ELR (cell line): ENCODE measurements at regions not wholly inside any gene's neighbourhood (a gene's known extent, or its start where the extent isn't known, plus 50 kb on each side); places are given as distances from the start of the nearest gene placed in this dataset.

Source experiments
- DNase-seq: peaks from one replicate; pipeline ENCODE4 v3.0.0-alpha.2; 2015; ENCODE audit warnings: low read depth

- no peak for DNase-seq
Measured at GRCh38 chr5:125381290-125381689, 634.9 kb upstream of the ZNF608 start.

GRCh38 chr5:125384071-125384470 is 637.6 kb upstream of the ZNF608 start:
- no peak for DNase-seq

- no peak for DNase-seq
Measured at GRCh38 chr5:125390326-125390725, 643.9 kb upstream of the ZNF608 start.

- DNase-seq: no peak
Measured at GRCh38 chr5:125393221-125393815, 646.9 kb upstream of the ZNF608 start.

- no peak for DNase-seq
Measured at GRCh38 chr5:125394661-125395280, 648.3 kb upstream of the ZNF608 start.

DNA sequence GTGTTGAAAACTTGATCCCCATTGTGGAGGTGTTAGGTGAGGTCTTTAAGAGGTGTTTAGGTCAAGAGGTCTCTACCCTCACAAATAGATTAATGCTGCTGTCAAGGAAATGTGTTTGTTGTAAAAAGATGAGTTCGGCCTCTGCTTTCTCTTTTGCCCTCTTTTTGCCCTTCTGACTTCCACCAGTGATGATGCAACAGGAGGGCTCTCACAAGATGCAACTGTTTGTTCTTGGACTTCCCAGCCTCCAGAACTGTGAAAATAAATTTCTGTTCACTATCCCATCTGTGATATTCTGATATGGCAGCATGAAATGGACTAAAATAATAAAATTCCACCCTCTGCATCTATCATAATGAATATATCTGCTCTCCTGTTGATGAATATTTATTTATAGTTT is 650.0 kb upstream of the ZNF608 start:
- DNase-seq: no peak

DNA sequence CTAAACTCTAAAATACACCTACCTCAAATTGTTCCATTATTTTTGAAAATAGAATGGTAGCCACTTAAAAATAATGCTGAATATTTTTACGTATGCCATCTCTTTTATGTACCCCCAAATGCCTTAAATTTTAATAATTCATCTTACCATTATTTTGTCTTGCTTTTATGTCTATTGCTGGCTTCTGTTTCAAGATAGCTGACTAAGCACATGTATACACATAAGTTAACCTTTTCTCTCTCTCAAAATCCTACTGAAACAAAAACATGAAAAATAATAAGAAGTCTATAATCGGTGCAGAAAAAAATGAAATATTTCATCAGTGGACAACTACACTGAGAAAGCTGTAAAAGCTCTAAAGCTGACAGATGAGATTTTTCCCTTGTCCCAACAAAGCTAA is 652.0 kb upstream of the ZNF608 start:
- DNase-seq: no peak

DNA sequence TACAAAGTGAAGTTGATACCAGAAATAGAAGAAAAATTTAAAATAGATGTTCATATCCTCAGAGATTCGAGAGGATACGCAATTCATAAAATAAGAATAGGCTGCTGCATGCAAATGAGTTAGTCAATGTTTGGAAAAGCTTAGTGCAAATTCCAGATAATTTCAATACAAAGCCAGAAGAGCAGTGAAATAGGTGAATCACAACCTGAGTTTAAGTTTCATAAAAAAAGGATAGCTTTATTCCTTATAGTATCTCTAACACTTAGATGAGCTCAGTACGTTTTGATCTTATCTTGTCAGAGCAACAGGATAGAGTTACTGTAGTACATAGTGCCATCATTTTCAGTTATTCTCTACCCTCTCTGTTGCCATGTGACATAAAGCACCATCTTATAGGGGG is 653.4 kb upstream of the ZNF608 start:
- no peak for DNase-seq

GRCh38 chr5:125401724-125402622 is 655.5 kb upstream of the ZNF608 start:
- DNase-seq: peak; percentile 3

DNA sequence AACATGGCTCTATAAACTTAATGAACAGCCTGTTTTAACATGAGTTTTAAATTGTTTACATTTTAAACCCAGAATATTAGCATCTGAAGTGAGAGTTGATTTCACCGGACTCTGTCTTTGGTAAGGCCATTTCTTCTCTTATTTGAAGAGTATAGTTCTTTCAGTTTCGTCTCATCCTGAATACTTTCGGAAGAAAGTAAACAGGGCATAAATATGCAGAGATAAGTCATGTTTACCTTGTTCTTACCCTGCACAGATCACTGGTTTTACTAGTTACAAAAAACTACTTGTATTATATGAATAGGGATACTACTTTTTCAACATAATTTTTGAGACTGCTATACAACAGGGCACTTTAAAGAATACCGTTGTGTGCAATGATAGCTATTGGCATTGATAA is 656.3 kb upstream of the ZNF608 start:
- no peak for DNase-seq

- no peak for DNase-seq
Measured at GRCh38 chr5:125404056-125404455, 657.6 kb upstream of the ZNF608 start.

- DNase-seq: peak; percentile 93
Measured at GRCh38 chr5:125408448-125409233, 662.2 kb upstream of the ZNF608 start.

DNA sequence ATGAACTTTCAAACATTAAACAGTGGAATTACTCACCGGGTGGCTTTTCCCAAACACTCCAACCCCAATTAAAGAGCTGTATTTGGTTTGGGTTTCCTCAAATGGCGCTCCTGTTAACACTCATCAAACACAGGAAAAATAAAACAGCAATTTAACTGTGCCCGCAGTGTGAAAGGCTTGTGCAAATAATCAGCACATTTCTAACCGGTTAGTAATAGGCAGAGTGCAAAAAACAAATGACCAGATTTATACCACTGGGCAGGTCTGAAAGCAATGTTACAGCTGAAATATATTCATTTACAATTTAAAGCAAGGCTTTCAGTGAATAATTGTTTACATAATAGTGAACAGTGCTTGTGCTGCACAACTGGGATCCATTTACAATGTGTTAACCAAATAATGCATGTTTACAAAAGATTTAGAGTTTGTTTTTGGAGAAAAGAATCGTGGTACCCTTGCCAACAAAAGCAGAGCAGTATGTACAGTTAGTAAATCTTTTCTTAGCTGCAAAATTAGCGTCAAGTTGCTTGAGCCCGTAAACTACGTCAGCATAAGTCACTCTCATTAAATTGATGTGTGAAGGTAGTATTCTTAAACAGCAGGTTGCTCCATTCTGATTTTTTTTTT is 662.9 kb upstream of the ZNF608 start:
- peak; percentile 42 for DNase-seq

GRCh38 chr5:125409861-125410536 is 663.6 kb upstream of the ZNF608 start:
- DNase-seq: peak; percentile 25

GRCh38 chr5:125410537-125411070 is 664.2 kb upstream of the ZNF608 start:
- peak; percentile 64 for DNase-seq

DNA sequence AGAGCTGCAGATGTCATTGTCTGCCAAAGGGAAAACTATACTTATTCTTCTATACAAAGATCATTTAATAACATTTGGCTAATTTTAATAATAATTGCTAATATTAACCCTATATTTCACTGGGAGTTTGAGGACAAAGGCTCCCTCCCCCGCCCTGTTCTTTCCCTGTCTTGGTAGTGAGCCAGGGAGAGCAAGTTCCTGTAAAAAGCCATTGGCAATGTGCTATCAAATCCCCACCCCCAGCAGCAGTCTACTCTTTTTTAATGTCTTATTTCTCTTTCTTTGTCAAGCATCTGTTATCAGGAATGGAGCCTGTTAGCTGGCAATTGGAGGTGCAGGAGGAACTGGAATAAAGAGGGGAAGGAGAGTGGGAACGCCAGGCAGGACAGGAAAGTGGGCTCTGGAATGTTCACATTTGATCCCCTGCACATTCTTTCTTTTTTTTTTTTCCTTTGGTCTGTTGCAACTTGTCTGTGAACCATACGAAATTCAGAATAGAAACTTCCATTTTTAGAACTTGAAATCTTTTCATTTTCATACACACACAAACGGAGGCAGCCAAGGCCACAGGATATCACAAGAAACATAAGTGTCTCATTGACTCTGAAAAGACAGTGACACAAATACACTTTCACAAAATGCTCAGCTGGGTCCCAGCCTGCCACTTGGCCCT is 664.8 kb upstream of the ZNF608 start:
- DNase-seq: no peak

DNA sequence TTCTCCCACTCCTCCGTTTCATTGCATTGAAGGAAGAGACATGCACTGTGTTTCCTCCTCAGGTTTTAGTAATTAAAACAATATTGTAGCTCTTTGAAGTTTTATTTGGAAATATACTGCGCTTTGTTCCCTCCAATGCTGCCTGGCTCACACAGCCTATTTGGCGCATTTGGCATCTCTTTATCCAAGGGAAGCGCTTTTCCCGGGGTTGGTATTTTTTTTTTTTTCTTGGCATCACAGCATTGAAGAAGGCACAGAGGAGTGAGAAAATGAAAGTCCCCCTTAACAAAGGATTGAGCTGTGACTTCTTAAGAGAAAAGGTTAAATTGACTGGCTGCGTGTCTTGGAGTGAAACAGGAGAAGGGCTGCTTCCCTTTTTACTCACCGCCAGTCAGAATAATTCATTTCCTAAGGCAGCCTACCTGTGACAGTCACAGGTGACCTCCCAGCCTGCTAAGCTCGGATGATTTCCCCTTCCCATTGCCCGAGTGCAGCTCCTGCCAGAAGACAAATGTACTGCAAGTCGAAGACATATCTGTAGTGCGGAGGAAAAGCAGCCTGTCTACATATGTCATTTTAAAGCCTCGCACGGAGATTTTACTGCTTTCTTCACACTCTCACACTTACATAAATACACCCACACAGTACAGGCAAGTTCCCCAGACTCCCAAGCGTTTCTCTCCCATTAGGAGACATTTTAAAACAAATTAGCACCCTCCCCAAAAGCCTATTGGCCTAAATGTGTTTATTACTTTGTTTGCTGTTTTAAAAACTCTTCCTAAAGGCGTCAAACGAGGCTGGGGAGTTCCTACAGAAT is 665.5 kb upstream of the ZNF608 start:
- DNase-seq: peak; percentile 19

GRCh38 chr5:125412561-125413495 is 666.4 kb upstream of the ZNF608 start:
- peak; percentile 74 for DNase-seq
